ENCODE measurements at regions not wholly inside any gene's neighbourhood (a gene's known extent, or its start where the extent isn't known, plus 50 kb on each side); places are given as distances from the start of the nearest gene placed in this dataset.
"Not testable (repeated sequence)": the region's sequence is repeated elsewhere in the genome, so short reads cannot be mapped to it uniquely, and the experiment has no call there.

DNA sequence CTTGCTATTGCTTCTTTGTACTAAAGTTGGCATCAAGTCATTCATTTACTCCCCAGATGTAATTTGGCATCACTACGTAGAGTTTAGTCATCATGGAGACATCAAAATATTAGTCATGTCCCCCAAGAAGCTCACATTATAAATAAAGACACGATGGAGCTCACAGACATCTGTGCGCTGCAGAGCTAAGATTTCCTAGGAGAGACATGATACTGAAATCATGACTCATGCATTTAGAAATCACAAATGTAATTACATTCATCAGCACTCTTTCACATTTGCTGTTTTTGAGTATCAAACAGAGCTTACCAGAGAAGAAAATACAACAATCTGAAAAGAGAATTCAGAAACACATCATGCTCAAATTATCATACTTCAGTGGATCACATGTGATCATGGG lies 169.8 kb downstream of the LRIG3 start:
- peak; percentile 96 for DNase-seq

DNA sequence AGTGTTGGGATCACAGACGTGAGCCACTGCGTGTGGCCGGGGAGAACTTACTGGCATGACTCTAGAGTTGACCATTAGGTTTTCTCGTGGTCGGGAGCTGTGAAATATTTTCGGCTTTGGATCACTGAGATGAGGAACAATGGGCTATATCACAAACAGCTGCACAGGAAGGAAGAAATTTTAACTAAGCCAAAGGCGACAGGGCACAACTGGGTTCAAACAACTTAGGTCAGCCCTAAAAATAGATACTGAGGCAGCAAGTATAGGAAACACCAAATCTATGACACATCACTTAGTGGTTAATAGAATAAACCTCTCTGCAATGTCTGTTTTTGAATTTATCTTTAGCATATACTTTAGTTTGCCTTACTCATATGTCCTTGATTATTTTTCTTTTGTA lies 162.9 kb downstream of the LRIG3 start:
- peak; percentile 91 for DNase-seq

- not testable (repeated sequence) for DNase-seq
Measured at GRCh38 chr12:58759745-58760144, 160.6 kb downstream of the LRIG3 start.

DNA sequence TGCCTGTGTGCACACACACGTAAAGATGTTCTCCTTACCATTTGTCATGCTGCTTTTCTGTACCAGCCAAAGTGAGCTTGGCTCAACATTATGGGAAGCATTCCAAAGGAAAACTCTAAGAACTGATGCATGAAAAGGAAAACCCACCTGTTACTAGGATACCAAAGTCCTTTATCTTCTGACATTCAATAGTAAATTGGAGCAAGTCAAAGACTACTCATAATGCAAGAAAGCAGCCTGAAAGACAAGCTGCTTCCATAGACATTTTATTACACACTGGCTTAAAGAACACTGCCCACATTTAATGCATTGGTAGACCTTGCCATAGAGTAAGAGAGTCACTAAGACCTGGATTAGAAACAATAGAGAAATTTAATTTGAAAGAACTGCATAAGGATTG lies 159.0 kb downstream of the LRIG3 start:
- DNase-seq, result no peak

GRCh38 chr12:58764100-58764953 lies 156.0 kb downstream of the LRIG3 start:
- DNase-seq, result peak; percentile 69

DNA sequence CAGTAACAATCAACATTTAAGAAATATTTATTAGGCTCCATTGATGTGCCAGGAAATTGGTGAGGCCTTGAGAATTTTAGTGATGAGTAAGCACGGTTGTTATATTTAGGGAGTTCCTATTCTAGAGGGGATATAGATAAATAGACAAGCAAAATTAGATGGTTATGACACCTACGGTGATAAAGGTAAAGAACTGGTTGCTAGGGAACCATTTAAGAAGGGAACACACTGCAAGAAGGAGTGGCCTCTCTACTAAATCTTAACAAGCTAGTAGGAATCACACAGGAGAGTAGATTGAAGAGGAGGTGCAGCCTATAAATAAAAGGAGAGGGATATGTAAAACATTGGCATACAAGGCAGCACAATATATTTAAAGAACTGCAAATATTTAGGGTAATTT lies 155.2 kb downstream of the LRIG3 start:
- no peak for DNase-seq

DNA sequence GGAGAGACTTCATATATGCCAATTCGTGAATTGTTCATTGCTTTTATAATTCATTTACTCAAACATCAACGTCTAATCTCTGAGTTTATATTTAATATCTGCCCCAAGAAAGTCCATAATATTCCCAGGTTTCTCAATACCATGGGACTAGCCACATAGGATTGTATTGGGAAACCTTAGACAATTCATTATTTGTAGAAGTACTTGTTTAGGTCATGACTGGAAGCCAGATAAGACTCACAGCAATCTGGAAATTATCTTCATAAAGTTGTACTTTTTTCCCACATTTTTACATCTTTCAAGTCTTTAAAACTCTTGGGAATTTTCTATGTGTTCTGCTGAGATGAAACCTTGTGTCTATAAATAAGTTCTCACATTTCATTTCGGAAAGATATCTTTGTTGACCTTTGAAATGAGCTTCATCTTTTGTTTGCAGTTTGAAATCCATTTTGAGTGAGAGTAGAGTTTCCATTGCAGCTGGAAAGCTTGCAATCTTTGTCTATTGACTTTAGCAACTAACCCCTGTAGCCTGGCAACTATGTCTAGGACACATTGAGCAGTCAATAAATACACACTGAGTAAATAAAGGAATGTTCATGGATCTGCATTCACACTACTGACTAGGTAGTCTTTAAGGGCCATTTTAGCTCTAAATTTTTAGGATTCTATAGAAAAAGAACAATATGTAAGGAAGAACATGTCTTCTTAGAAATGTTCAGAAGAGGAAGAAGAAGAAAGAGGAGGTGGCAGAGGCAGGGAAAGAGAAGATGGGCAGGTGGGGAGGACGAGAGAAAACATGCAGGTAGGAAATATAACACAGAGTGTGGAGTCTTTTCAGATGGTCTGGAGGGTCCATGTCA lies 154.4 kb downstream of the LRIG3 start:
- no peak for DNase-seq

GRCh38 chr12:58766513-58766870 lies 153.8 kb downstream of the LRIG3 start:
- peak; percentile 43 for DNase-seq

- no peak for DNase-seq
Measured at GRCh38 chr12:58767496-58767895, 152.8 kb downstream of the LRIG3 start.

GRCh38 chr12:58773986-58774385 lies 146.3 kb downstream of the LRIG3 start:
- DNase-seq, result no peak

DNA sequence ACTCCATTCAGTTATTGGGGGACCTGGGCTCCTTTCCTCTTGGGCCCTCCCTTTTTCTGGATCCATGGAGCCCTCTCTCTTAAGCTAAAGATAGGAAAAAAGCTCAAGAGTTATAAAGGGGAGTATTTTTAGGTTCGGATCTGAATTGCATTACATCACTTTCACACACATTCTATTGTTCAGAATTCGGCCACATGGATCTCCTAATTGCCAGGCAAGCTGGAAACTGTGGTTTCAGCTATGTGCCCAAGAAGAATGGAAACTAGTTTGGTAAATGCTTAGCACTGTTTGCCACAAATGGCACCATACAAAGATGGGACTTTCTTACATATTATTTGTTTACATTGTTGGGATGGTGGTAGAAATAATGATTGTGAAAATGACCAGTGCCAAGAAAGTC lies 145.6 kb downstream of the LRIG3 start:
- no peak for DNase-seq

DNA sequence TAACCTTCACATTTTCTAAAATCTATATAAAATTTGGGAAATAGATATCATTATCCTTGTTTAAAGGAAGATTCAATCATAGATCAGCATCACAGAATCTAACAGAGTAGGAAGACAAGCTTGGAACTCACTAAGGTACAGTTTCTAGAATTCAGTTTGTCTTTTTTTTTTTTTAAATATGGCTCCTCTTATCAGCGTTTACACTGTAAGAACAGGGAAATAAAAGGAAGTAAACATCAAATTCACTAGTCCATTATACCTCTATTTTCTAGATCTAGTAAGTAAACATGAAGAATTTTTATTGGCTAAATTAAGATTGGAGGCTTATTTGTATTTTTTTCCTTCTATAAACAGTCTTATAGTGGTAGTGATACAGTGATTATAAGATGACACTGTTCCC lies 144.9 kb downstream of the LRIG3 start:
- no peak for DNase-seq

- DNase-seq, result no peak
Measured at GRCh38 chr12:58776144-58776543, 144.2 kb downstream of the LRIG3 start.

GRCh38 chr12:58777815-58778214 lies 142.5 kb downstream of the LRIG3 start:
- DNase-seq, result no peak

GRCh38 chr12:58781609-58782008 lies 138.7 kb downstream of the LRIG3 start:
- no peak for DNase-seq

GRCh38 chr12:58787021-58787760 lies 133.1 kb downstream of the LRIG3 start:
- DNase-seq, result peak; percentile 15

DNA sequence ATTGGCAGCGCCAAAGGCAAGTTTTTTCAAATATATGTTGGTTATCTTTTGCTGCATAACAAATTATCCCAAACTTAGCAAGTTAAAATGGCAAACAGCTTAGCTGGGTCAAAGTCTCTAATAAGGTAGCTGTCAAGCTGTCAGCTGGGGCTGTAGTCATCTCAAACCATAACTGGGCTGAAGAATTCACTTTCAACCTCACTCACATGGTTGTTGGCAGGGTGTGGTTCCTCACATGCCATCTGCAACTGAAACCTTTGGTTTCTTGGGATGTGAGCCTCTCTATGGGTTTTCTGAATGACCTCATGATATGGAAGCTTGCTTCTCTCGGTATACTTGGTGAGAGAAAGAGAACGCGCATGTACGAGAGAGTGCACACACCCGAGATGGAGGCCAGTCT lies 125.4 kb downstream of the LRIG3 start:
- DNase-seq, result no peak

- DNase-seq, result no peak
Measured at GRCh38 chr12:58795825-58796224, 124.5 kb downstream of the LRIG3 start.

DNA sequence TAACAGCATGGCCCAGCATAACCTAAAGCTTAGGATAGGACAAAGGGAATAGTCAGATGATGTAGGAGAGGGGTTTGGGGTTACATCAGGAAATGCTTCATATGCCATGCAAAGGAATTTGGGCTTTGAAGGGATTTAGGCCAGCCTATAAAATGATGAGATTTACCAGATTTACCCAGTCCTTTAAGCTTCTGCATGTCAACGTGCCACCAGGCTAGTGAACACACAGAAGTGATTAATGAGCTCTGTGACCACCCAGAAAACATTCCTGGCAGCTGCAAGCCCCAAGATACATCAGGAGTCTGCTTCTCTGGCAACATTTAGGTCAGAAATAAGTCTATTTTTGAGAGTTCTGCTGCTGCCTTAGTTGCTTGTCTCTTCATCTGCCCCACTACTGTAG lies 118.3 kb downstream of the LRIG3 start:
- DNase-seq, result peak; percentile 26

DNA sequence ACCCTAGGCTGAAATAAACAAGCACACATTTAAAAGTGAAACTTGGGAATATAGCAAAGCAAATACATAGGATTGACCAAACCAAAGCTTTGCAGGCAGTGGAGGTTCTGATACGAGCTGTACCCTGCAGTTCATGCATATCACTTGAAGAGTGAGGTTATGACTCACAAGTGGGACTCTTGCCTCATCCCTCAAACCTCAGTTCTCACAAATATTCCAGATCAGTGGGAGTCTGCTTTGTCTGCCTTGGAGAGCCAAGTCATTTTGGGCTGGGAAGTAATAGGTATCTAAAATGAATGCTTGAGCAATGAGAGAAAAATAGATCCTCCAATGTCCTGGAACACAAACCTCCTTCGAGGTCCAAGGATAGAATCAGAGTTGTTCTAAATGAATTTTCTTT lies 116.4 kb downstream of the LRIG3 start:
- peak; percentile 90 for DNase-seq

DNA sequence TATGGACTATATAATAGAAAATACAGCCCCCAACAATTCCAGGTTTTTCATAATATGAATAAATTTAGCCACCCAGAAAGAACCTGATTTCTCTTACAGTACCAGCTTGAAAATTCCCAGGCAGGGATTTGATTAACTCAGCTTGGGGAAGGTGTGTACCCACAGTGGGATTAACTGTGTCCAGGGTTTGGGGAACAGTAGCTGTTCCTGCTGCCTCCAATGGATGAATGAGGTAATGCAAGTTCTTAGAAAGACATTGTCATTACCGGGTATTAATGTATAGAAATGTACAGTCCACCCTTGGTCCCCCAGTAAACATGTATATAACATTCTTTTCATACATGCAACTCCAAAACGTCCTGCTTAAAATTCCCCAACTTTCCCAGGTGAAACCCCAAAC lies 115.6 kb downstream of the LRIG3 start:
- DNase-seq, result no peak

- peak; percentile 23 for DNase-seq
Measured at GRCh38 chr12:58809064-58809607, 111.2 kb downstream of the LRIG3 start.

GRCh38 chr12:58811346-58811745 lies 109.0 kb downstream of the LRIG3 start:
- no peak for DNase-seq
